NB4 (cell line): ENCODE measurements at regions not wholly inside any gene's neighbourhood (a gene's known extent, or its start where the extent isn't known, plus 50 kb on each side); places are given as distances from the start of the nearest gene placed in this dataset.

ENCODE experiments used
- DNase-seq: peaks from one replicate; pipeline ENCODE4 v3.0.0; 2010; ENCODE audit warnings: low read depth
- H3K4me3 ChIP-seq: one replicate; pipeline ENCODE4 v1.5.1; 2011; ENCODE audit warnings: mild to moderate bottlenecking, low read depth, low read length, moderate library complexity
- MYC ChIP-seq: IDR thresholded peaks from 2 replicates; pipeline ENCODE4 v1.6.1; 2011; ENCODE audit warnings: low read depth, low read length
- POLR2A ChIP-seq: IDR thresholded peaks from 2 replicates; pipeline ENCODE4 v1.6.1; 2011; ENCODE audit warnings: mild to moderate bottlenecking; ENCODE audit not compliant: insufficient read length; ENCODE audit errors: extremely low read depth
- TF ChIP-seq, protein P1 (sequence below): IDR thresholded peaks from one replicate; pipeline ENCODE4 v1.5.1; 2012; ENCODE audit warnings: low read depth, low read length
- TF ChIP-seq, protein P2 (sequence below): IDR thresholded peaks from 2 replicates; pipeline ENCODE4 v1.6.1; 2011; ENCODE audit warnings: low read depth, low read length

DNA sequence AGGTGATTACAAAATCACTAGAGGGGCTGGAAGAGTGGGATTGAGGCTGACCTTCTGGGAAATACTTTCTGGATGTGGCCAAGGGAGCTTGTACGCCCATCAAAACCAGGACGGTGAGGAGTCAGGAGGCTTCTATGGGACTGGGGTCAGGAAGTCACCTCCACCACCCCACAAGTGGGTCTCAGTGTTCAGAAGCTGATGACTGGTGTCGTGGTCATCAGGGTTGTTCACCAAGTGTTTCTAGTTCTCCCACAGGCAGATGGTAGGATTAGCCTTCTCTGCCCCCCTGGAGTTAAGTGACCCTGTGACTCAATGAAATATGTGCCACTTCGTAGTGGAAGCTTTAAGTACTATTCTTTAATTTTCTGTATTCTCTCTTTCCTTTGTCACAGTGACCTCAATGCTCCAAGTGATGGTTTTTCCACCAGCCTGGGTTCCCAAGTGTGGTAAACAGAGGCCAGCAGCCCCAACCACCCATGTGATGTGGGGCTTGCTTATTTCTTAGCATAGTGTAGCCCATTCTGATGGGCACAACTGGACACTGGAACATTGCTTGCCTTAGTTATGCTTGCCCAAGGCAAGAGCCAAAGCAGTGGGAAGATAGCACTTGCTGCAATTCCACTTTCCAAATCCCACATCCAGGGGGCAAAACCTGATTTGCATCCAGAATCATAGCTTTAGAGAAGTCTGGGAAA, 258.8 kb downstream of the CYP26B1 start:
- H3K4me3 ChIP-seq, result no peak overlapping the region
- TF ChIP-seq, protein P1, sequence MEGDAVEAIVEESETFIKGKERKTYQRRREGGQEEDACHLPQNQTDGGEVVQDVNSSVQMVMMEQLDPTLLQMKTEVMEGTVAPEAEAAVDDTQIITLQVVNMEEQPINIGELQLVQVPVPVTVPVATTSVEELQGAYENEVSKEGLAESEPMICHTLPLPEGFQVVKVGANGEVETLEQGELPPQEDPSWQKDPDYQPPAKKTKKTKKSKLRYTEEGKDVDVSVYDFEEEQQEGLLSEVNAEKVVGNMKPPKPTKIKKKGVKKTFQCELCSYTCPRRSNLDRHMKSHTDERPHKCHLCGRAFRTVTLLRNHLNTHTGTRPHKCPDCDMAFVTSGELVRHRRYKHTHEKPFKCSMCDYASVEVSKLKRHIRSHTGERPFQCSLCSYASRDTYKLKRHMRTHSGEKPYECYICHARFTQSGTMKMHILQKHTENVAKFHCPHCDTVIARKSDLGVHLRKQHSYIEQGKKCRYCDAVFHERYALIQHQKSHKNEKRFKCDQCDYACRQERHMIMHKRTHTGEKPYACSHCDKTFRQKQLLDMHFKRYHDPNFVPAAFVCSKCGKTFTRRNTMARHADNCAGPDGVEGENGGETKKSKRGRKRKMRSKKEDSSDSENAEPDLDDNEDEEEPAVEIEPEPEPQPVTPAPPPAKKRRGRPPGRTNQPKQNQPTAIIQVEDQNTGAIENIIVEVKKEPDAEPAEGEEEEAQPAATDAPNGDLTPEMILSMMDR, result no peak
- no peak for TF ChIP-seq MYC
- no peak for TF ChIP-seq POLR2A
- DNase-seq, result peak; percentile 24

DNA sequence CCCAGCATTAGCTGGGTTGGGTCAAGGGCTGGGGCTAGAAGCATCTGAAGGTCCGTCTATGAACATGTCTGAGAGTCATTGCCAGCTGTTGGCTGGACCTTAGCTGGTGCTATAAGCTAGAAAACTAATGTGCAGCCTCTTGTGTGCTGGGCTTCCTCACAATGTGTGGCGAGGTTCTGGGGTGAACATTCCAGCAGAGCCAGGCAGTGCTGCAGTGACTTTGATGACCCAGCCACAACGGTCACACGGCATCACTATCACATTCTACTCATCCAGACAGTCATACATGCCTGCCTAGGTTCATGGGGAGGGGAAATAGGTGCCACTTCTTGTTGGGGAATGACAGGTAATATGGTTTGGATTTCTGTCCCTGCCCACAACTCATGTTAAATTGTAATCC, 260.5 kb downstream of the CYP26B1 start:
- H3K4me3 ChIP-seq, result no peak overlapping the region
- no peak for DNase-seq
- TF ChIP-seq MYC (no peak), POLR2A (no peak)
- TF ChIP-seq, protein P1, result no peak
- TF ChIP-seq, protein P2, sequence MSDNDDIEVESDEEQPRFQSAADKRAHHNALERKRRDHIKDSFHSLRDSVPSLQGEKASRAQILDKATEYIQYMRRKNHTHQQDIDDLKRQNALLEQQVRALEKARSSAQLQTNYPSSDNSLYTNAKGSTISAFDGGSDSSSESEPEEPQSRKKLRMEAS, result no peak

DNA sequence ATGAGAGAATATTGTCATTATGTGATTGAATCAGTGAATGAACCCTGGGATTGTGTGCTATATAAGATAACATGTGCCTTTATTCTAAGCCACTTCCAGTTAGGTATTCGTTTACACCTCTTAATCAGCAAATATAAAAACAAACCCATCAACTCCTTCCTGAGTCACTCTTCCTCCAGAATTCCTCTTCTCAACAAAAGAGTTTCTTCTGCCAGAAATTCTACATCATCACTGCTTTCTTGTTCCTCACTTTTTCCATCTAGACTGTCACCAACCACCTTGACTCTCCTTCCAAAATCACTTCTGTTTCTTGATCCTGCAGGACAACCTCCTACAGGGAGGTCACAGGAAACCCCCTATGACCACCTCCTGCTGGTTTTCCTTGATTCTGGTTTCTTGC, 261.4 kb downstream of the CYP26B1 start:
- TF ChIP-seq, protein P2, result no peak
- TF ChIP-seq POLR2A (no peak), MYC (no peak)
- TF ChIP-seq, protein P1, result no peak
- no peak for DNase-seq

DNA sequence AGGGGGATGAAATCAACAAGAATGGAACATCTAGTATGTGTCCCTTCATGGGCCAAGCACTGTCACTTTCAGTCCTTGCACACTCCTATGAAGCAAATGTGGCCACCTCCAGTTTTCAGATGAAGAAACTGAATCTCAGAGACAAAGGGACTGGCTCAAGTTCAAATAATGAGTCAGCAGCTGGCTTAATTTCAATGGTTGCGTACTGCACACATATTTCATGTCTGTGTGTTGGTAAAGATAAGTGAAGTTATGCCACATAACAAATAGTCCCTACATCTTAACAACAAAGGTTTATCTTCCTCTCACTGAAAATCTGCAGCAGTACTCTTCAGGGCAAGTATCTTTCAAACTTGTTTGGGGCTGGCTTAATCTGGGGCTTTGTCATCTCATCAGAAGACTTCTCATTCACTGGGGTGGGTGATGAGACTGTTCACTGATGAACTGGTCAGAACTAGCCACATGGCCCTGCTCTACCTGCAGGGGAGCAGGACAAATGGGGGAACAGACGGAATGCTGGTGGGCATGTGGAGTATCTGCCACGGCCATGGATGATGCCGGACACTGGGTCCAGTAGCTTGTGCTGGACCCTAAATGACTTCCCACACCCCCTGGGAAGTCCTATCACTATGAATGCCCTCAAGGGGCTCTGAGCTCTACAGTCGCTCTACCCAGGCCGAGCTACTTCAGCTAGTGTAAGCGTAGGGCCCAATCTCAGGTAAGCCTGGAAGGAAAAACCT, 263.2 kb downstream of the CYP26B1 start:
- TF ChIP-seq, protein P2, result no peak
- TF ChIP-seq MYC, result no peak
- peak; percentile 50 for DNase-seq

More for the DNA sequence above, 261.4 kb downstream of the CYP26B1 start:
- H3K4me3 ChIP-seq, result no peak overlapping the region

DNA sequence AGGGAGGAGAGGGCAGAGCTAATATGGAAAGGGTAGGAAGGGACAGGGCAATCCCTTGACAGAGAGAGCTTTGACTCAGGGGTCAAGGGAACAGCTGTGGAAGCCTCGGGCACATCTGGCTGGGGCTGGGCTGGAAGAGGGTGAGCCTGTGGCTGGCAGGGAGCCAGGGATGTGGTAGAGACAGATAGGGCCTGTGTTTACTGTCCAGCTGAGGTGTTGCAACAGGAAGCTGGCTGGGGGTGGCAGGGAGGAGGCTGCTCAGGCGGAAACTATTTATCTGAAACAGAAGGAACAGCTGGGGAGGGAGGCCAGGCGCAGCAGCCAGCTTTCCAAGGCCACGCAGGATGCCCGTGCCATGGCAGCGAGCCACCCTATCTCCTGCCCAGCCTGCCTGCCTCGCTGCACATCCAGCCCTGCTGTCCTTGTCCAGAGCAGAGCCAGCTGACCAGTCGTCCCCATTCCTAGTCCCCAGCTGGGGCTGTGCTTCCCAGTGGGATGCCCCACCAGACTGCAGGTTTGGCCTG, 264.7 kb downstream of the CYP26B1 start:
- no peak overlapping the region for H3K4me3 ChIP-seq
- TF ChIP-seq MYC (peak; percentile 65; the same call in 1 of the 2 replicates), POLR2A (no peak)
- TF ChIP-seq, protein P2, result peak; percentile 52
- TF ChIP-seq, protein P1, result no peak
- DNase-seq, result peak; percentile 96

More for the DNA sequence above, 263.2 kb downstream of the CYP26B1 start:
- H3K4me3 ChIP-seq, result no peak overlapping the region

DNA sequence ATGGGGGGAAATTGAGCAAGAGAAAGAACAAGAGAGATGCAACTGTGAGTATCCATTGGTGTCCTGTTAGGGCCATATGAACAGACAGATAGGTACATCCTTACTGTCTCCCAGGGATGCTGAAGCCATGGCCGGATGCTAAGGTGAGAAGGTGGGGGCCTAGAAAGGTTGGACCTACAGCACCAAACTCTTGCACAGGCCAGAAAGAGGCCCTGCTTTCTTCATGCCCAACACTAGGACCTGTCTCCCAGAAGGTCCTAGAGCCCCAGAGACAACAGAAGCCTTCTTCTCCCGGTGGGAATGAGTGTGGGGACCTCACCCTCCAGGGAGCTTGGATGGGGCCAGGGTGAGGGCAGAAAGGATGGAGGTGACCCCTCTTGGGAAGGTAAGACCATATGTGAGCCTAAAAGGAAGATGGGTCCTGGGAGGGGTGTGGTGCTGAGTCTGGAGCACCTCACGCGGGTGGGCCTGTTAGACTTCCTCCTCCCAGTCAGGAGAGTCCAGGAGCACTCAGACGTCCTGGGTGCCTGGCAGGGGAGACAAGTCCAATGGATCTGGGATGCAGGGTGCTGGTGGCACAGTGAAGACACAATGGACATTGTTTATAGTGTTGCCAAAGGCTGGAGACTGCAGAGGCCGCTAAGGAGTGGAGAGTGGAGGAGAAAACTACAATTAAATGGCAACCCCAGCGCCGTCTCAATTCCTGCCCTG, 265.3 kb downstream of the CYP26B1 start:
- no peak overlapping the region for H3K4me3 ChIP-seq
- no peak for DNase-seq
- no peak for TF ChIP-seq POLR2A
- TF ChIP-seq MYC, result no peak
- TF ChIP-seq, protein P1, result no peak
- TF ChIP-seq, protein P2, result no peak
